ENCODE measurements at regions not wholly inside any gene's neighbourhood (a gene's known extent, or its start where the extent isn't known, plus 50 kb on each side); places are given as distances from the start of the nearest gene placed in this dataset.

DNA sequence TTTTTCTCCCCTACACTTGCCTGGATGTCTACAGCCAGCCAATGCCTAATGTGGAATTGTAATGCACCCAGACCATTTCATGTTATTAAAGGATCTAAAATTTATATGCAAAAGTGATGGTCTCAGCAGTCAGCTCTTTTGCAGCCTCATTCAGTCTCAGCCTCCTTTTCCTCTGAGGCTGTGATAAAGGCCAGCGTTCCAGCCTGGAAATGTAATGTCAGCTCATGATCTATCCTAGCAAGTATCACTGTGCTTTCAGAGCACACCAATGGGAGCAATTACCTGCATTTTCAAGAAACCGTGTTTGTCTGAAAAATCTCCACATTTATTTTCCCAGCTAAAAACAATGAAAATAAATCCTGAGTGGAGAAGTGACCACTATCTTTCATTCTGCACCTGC, 274.6 kb downstream of the CDH20 start:
- Histone ChIP-seq H3K36me3 (no peaks in the 10 kb centered on the region), H3K27me3 (no peaks in the 10 kb centered on the region), H3K27ac (peak overlapping the region; percentile 6), H3K4me3 (no peak overlapping the region), H3K4me1 (peaks cover 20% of the 10 kb centered on the region), H3K9me3 (no peaks in the 10 kb centered on the region)
- no peak for DNase-seq (ENCODE audit: extremely low spot score in 2 of 2)
- no peak for TF ChIP-seq POLR2A (IDR thresholded peaks at IDR 0.05)
- intact Hi-C loops (cut with DNase I) = no loop called here

DNA sequence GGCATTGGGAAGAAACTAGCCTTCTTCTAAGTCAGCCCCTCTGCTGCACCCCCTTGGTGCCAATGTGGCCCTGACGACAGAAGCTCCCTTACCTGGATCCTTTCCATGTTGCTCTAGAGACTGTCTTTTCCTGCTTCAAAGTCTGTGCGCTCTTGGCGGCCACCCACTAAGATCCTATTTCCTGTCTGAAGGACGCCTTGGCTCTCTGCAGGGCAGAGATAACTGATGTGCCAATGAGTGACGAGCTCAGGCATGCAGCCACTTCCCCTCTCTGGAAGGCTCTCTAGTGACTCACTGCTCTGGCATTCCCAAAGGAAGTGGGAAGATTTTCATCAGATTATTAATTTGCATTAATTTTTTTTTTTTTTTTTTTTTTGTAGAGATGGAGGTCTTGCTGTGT, 273.5 kb downstream of the CDH20 start:
- peak overlapping the region; percentile 25 to 30 for H3K4me3 ChIP-seq
- no peaks in the 10 kb centered on the region for H3K9me3 ChIP-seq
- no peaks in the 10 kb centered on the region for H3K36me3 ChIP-seq
- TF ChIP-seq POLR2AphosphoS5 (IDR thresholded peaks at IDR 0.05; ENCODE audit: insufficient read depth in 1 of 2, low read depth in 1 of 2) = peak in 1 of 2 donors; percentile 81
- TF ChIP-seq POLR2A (IDR thresholded peaks at IDR 0.05) = no peak
- no peak for DNase-seq (ENCODE audit: extremely low spot score in 2 of 2)
- peaks cover 20% of the 10 kb centered on the region for H3K4me1 ChIP-seq
- intact Hi-C loops (cut with DNase I) = no loop called here
- H3K27me3 ChIP-seq = no peaks in the 10 kb centered on the region
- H3K27ac ChIP-seq = peak overlapping the region; percentile 45

DNA sequence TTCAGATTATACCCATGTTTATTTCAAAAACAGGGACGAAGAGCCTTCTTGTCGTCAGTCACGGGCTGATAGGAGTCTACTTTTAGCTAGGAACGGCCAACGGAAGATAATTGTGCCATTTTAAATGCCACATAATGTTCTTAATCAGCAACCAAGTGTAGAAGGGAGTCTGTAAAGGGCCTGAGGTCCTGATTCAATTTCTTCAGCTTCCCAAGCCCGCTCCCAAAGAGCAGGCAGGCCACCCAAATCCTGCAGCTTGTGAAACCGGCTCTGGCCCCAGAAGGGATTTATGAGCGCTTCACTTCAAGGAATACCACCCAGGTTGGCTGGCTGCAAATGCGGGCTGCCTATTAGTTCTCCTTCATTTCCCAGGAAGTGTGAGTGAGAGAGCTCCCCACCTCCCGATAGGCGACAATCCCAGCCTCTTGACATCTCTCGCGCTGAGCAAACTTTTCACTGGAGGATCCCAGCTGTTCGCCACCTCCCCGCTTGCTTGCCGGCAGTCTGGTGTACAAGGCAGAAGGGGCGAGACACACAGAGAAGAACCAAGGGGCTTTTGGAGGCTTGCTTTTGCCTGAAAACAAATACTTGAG, 272.9 kb downstream of the CDH20 start:
- no peaks in the 10 kb centered on the region for H3K36me3 ChIP-seq
- H3K4me3 ChIP-seq = peak overlapping the region; percentile 25 to 30
- no peaks in the 10 kb centered on the region for H3K27me3 ChIP-seq
- TF ChIP-seq, protein P1, sequence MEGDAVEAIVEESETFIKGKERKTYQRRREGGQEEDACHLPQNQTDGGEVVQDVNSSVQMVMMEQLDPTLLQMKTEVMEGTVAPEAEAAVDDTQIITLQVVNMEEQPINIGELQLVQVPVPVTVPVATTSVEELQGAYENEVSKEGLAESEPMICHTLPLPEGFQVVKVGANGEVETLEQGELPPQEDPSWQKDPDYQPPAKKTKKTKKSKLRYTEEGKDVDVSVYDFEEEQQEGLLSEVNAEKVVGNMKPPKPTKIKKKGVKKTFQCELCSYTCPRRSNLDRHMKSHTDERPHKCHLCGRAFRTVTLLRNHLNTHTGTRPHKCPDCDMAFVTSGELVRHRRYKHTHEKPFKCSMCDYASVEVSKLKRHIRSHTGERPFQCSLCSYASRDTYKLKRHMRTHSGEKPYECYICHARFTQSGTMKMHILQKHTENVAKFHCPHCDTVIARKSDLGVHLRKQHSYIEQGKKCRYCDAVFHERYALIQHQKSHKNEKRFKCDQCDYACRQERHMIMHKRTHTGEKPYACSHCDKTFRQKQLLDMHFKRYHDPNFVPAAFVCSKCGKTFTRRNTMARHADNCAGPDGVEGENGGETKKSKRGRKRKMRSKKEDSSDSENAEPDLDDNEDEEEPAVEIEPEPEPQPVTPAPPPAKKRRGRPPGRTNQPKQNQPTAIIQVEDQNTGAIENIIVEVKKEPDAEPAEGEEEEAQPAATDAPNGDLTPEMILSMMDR (IDR thresholded peaks at IDR 0.05) = no peak
- TF ChIP-seq POLR2A (IDR thresholded peaks at IDR 0.05) = no peak
- TF ChIP-seq POLR2AphosphoS5 (IDR thresholded peaks at IDR 0.05; ENCODE audit: insufficient read depth in 1 of 2, low read depth in 1 of 2) = no peak
- no peaks in the 10 kb centered on the region for H3K9me3 ChIP-seq
- DNase-seq (ENCODE audit: extremely low spot score in 2 of 2) = no peak
- peak overlapping the region; percentile 45 for H3K27ac ChIP-seq
- intact Hi-C loops (cut with DNase I) = no loop called here
- H3K4me1 ChIP-seq = peaks cover 20% of the 10 kb centered on the region

DNA sequence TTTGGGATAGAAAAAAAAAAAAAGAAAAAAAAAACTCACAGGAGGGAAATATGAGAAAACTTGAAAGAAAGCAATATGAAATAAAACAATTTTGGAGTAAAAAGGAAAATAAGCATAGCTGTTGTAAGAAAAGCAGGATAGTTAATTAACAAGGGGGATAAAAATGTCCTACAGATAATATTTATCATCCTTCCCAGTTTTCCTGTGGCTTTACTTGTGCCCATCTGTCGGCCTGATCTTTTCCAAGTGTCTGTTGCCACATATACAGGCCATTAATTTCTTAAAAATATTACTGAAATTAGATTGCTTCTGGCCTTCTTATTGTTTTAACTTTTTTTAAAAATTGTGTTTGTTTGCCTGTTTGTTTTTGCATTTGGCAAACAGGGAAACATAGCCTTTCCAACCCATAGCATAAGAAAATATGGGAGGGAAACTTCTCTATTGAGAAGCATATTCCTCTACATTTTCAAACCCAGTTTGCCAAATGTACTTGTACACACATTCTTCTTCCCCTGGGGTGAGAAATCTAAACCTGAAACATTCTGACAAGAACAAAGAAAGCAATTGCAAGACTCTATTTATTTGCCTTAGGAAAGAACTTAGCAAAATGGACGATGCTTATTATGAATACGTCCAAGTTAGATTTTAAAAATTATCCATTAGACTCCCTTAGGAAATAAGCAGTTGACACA, 272.3 kb downstream of the CDH20 start:
- Histone ChIP-seq H3K27ac (peak overlapping the region; percentile 45), H3K4me3 (peak overlapping the region; percentile 25 to 30), H3K36me3 (no peaks in the 10 kb centered on the region), H3K4me1 (peaks cover 20% of the 10 kb centered on the region), H3K27me3 (no peaks in the 10 kb centered on the region), H3K9me3 (no peaks in the 10 kb centered on the region)
- DNase-seq (ENCODE audit: extremely low spot score in 2 of 2) = no peak
- intact Hi-C loops (cut with DNase I) = no loop called here
- TF ChIP-seq, protein P1 (IDR thresholded peaks at IDR 0.05) = no peak
- TF ChIP-seq POLR2A (IDR thresholded peaks at IDR 0.05) (no peak), POLR2AphosphoS5 (IDR thresholded peaks at IDR 0.05; ENCODE audit: insufficient read depth in 1 of 2, low read depth in 1 of 2) (no peak)

All from vagina (tissue), 2 donors.